GM12878 (cell line): ENCODE measurements at regions not wholly inside any gene's neighbourhood (a gene's known extent, or its start where the extent isn't known, plus 50 kb on each side); places are given as distances from the start of the nearest gene placed in this dataset.

Experiments used
- NFYB ChIP-seq: IDR thresholded peaks from 2 replicates; pipeline ENCODE4 v1.6.1; 2011; ENCODE audit warnings: low read depth, mild to moderate bottlenecking, low read length, improper control_type of control experiment, moderate library complexity; ENCODE audit not compliant: insufficient read depth
- POLR2AphosphoS5 ChIP-seq: IDR thresholded peaks from 2 replicates; pipeline ENCODE4 v1.6.1; 2011; ENCODE audit warnings: mild to moderate bottlenecking, low read length, inconsistent platforms
- POU2F2 ChIP-seq: IDR thresholded peaks from 3 replicates; pipeline ENCODE4 v1.6.1; 2011; ENCODE audit warnings: low read depth, mild to moderate bottlenecking, low read length, borderline replicate concordance

GRCh38 chr3:94775746-94776145, 712.9 kb downstream of the NSUN3 start:
- TF ChIP-seq NFYB, result no peak
- no peak for TF ChIP-seq POU2F2
- no peak for TF ChIP-seq POLR2AphosphoS5
